ENCODE measurements at regions not wholly inside any gene's neighbourhood (a gene's known extent, or its start where the extent isn't known, plus 50 kb on each side); places are given as distances from the start of the nearest gene placed in this dataset.

- Histone ChIP-seq H4K20me1 (replicated peaks in 1 of 2; ENCODE audit: control insufficient read depth in 1 of 2, insufficient read depth in 2 of 2, low read length in 2 of 2) (peaks cover 1 to 4% of the 10 kb centered on the region in 2 experiments), H3K9me3 (ENCODE audit: insufficient read depth in 2 of 2, low read depth in 1 of 2, low read length in 1 of 2) (no peaks in the 10 kb centered on the region), H3K23ac (ENCODE audit: insufficient read length) (no peak overlapping the region), H3K4me1 (replicated peaks in 1 of 4; ENCODE audit: control insufficient read depth in 3 of 4, insufficient read depth in 4 of 4, low read length in 3 of 4) (no peaks in the 10 kb centered on the region), H2BK120ac (replicated peaks; ENCODE audit: low read depth, low read length) (no peak overlapping the region), H3K36me3 (ENCODE audit: control insufficient read depth in 2 of 4, insufficient read depth in 4 of 4, low read length in 3 of 4) (no peaks in the 10 kb centered on the region), H3K4me2 (ENCODE audit: insufficient read depth in 1 of 2, low read depth in 2 of 2, low read length in 2 of 2) (no peak overlapping the region), H2BK5ac (ENCODE audit: low read depth, low read length) (no peak overlapping the region), H2AK5ac (ENCODE audit: low read depth, low read length) (no peak overlapping the region), H3K14ac (ENCODE audit: insufficient read length) (no peak overlapping the region), H3K23me2 (ENCODE audit: low read depth, low read length) (peaks cover 5% of the 10 kb centered on the region; the same call in 1 of the 2 replicates), H3K9ac (replicated peaks in 1 of 4; ENCODE audit: extremely low read depth in 1 of 4, low read depth in 3 of 4, low read length in 3 of 4) (no peak overlapping the region), H2AFZ (ENCODE audit: low read length) (no peak overlapping the region), H4K91ac (replicated peaks; ENCODE audit: insufficient read length, low read length) (no peak overlapping the region), H3K18ac (ENCODE audit: extremely low read depth, low read length) (no peak overlapping the region), H3K56ac (replicated peaks; ENCODE audit: insufficient read length, low read depth, low read length) (no peak overlapping the region), H2BK15ac (ENCODE audit: low read length) (no peak overlapping the region), H3K4me3 (ENCODE audit: extremely low read depth in 1 of 4, insufficient read depth in 2 of 4, low read depth in 3 of 4, low read length in 4 of 4) (no peak overlapping the region), H3K27ac (ENCODE audit: low read depth, low read length) (no peak overlapping the region), H3K27me3 (replicated peaks in 1 of 4; ENCODE audit: control insufficient read depth in 3 of 4, extremely low read depth in 1 of 4, insufficient read depth in 3 of 4, low read length in 3 of 4) (no peaks in the 10 kb centered on the region), H2BK12ac (ENCODE audit: low read depth, low read length) (no peak overlapping the region), H4K5ac (ENCODE audit: insufficient read length, low read depth, low read length) (no peak overlapping the region), H4K8ac (ENCODE audit: extremely low read depth, insufficient read depth, low read length) (no peak overlapping the region; the same call in 1 of the 2 replicates), H2BK20ac (ENCODE audit: low read length) (no peak overlapping the region), H3K79me2 (ENCODE audit: control insufficient read depth in 1 of 2, insufficient read depth in 2 of 2, low read length in 2 of 2) (no peaks in the 10 kb centered on the region), H3K4ac (replicated peaks; ENCODE audit: insufficient read length, low read depth, low read length) (no peak overlapping the region), H3K79me1 (ENCODE audit: low read depth, low read length) (no peaks in the 10 kb centered on the region)
- no peak for FAIRE-seq
- CTCF ChIA-PET (ENCODE audit: partially characterized antibody): interaction anchor here (0.5 to 11.8 kb wide), 4 partner anchors 8 to 631 kb away, joined by 3 to 85 read pairs (median 6); no protein-coding TSS in a partner anchor
- DNase-seq (ENCODE audit: low read depth in 1 of 2, low spot score in 2 of 2): no peak
- 86% methylated on average over 7 of the region's 9 CpGs; no CpG with 5 or more reads in 1 of the 2 experiments for WGBS, 2 experiments (ENCODE audit: extremely low coverage in 1 of 2, insufficient coverage in 1 of 2, insufficient read length in 1 of 2, insufficient replicate concordance in 2 of 2, low coverage in 1 of 2, low lambda C conversion rate in 2 of 2, missing lambda C conversion rate in 1 of 2)
- POLR2A ChIA-PET (ENCODE audit: partially characterized antibody): no interaction called here
- TF ChIP-seq RAD21 (IDR thresholded peaks at IDR 0.05 in 1 of 2, conservative IDR thresholded peaks at IDR 0.05 in 1 of 2; ENCODE audit: low read depth in 2 of 2, low read length in 2 of 2): no peak
- TF ChIP-seq POLR2A (IDR thresholded peaks at IDR 0.05; ENCODE audit: control extremely low read depth in 1 of 2, low read depth in 2 of 2, low read length in 2 of 2): no peak
- no peak for TF ChIP-seq SP2 (IDR thresholded peaks at IDR 0.05; ENCODE audit: low read length)
- TF ChIP-seq ATF2 (IDR thresholded peaks at IDR 0.05; ENCODE audit: low read length): no peak
- TF ChIP-seq HDAC6 (IDR thresholded peaks at IDR 0.05; ENCODE audit: low read depth, low read length): no peak
- TF ChIP-seq CHD1 (IDR thresholded peaks at IDR 0.05; ENCODE audit: low read depth, low read length): no peak
- no peak for TF ChIP-seq BRCA1 (IDR thresholded peaks at IDR 0.05; ENCODE audit: low read depth, low read length)
- no peak for TF ChIP-seq CBX8 (IDR thresholded peaks at IDR 0.05; ENCODE audit: borderline replicate concordance, low read depth, low read length)
- no peak for TF ChIP-seq RFX5 (IDR thresholded peaks at IDR 0.05; ENCODE audit: borderline replicate concordance, low read depth, low read length)
- no peak for TF ChIP-seq ZNF274 (IDR thresholded peaks at IDR 0.05; ENCODE audit: borderline replicate concordance, extremely low read depth, low read length)
- no peak for TF ChIP-seq CBX5 (IDR thresholded peaks at IDR 0.05; ENCODE audit: low read depth, low read length)
- TF ChIP-seq JUND (IDR thresholded peaks at IDR 0.05; ENCODE audit: low read length): no peak
- TF ChIP-seq MAFK (IDR thresholded peaks at IDR 0.05; ENCODE audit: low read depth, low read length): no peak
- TF ChIP-seq SIRT6 (IDR thresholded peaks at IDR 0.05; ENCODE audit: low read length): no peak
Measured at GRCh38 chr6:169844946-169845345, 93.5 kb downstream of the ERMARD start.

All from H1 (cell line).